Thyroid gland (tissue), 4 donors: ENCODE measurements at regions not wholly inside any gene's neighbourhood (a gene's known extent, or its start where the extent isn't known, plus 50 kb on each side); places are given as distances from the start of the nearest gene placed in this dataset.

ENCODE experiments used
- DNase-seq, 2 donors: peaks; one replicate each; pipeline ENCODE4 v3.0.0-alpha.2; 2019
- H3K27ac ChIP-seq, 3 donors: fragments of 200-600 bp; sonication (generic); 1 replicate in 2 of 3; 2 replicates in 1 of 3; pipeline ENCODE4 v1.5.1; 2016 to 2019; ENCODE audit warnings: mild to moderate bottlenecking in 1 of 3, moderate library complexity in 1 of 3
- H3K27me3 ChIP-seq: fragments of 200-600 bp; sonication (generic); one replicate; pipeline ENCODE4 v1.5.1; 2019
- H3K36me3 ChIP-seq, 2 donors: fragments of 200-600 bp; sonication (generic); one replicate each; pipeline ENCODE4 v1.5.1; 2016 to 2019
- H3K4me1 ChIP-seq, 2 donors: fragments of 200-600 bp; sonication (generic); one replicate each; pipeline ENCODE4 v1.5.1; 2017 to 2019
- H3K4me3 ChIP-seq, 3 donors: fragments of 200-600 bp; sonication (generic); replicated peaks in 1 of 3; 1 replicate in 2 of 3; 2 replicates in 1 of 3; pipeline ENCODE4 v1.5.1; 2016; ENCODE audit warnings: mild to moderate bottlenecking in 1 of 3
- H3K9me3 ChIP-seq: fragments of 200-600 bp; sonication (generic); one replicate; pipeline ENCODE4 v1.5.1; 2017
- POLR2A ChIP-seq, 2 donors: fragments of 450-650 bp; IDR thresholded peaks; one replicate each; pipeline ENCODE4 v1.6.1; 2017; ENCODE audit warnings: antibody characterized with exemption in 2 of 2, mild to moderate bottlenecking in 2 of 2, moderate library complexity in 1 of 2
- WGBS, 2 donors: methylation state at CpG; one replicate each; pipeline ENCODE4 v1.1.5; 2017; 5-methylcytosine and 5-hydroxymethylcytosine counted together
- intact Hi-C: fragments of 100-400 bp; cut with DNase I; formaldehyde crosslinking; loops from one replicate; pipeline ENCODE4 v1.15.1; 2023
- TF ChIP-seq, protein P1 (sequence below), 6 experiments: fragments of 200-600 bp in 3 of 6; fragments of 450-650 bp in 3 of 6; sonication (generic) in 3 of 6; IDR thresholded peaks; one replicate each; pipeline ENCODE4 v1.5.1; 2016 to 2019; ENCODE audit warnings: antibody characterized with exemption in 6 of 6, mild to moderate bottlenecking in 2 of 6, inconsistent platforms in 1 of 6, moderate library complexity in 1 of 6

- Histone ChIP-seq H3K36me3 (no peaks in the 10 kb centered on the region), H3K9me3 (no peaks in the 10 kb centered on the region), H3K4me3 (no peak overlapping the region), H3K4me1 (peaks cover 0 to 3% of the 10 kb centered on the region in 2 donors), H3K27ac (no peak overlapping the region), H3K27me3 (no peaks in the 10 kb centered on the region)
- intact Hi-C loops = no loop called here
- DNase-seq = no peak
- no peak for TF ChIP-seq POLR2A (IDR thresholded peaks at IDR 0.05)
- TF ChIP-seq, protein P1, sequence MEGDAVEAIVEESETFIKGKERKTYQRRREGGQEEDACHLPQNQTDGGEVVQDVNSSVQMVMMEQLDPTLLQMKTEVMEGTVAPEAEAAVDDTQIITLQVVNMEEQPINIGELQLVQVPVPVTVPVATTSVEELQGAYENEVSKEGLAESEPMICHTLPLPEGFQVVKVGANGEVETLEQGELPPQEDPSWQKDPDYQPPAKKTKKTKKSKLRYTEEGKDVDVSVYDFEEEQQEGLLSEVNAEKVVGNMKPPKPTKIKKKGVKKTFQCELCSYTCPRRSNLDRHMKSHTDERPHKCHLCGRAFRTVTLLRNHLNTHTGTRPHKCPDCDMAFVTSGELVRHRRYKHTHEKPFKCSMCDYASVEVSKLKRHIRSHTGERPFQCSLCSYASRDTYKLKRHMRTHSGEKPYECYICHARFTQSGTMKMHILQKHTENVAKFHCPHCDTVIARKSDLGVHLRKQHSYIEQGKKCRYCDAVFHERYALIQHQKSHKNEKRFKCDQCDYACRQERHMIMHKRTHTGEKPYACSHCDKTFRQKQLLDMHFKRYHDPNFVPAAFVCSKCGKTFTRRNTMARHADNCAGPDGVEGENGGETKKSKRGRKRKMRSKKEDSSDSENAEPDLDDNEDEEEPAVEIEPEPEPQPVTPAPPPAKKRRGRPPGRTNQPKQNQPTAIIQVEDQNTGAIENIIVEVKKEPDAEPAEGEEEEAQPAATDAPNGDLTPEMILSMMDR (IDR thresholded peaks at IDR 0.05) = no peak
- whole genome bisulfite sequencing, 2 donors = 71 to 81% methylated on average over 1 of the region's 1 CpG
These were observed 188.8 kb upstream of the ST8SIA4 start for GRCh38 chr5:101091902-101092301.

DNA sequence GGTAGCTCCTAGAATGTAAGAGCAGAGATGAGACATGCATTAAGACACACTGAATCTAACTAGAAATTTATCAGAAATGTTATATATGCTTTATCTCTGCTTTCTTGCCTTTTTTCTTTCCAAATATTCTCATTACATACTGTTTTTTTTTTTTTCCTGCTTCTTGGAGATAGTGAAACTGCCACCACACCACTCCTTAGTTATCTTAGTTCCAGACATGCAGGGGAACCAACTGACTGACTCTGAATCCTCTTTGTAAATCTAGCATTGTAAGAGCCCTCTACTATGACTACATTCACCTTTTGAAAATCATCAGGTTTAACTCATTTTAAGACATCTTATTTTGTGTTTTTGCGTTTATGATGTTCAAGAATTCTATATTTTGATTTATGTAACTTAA, 181.3 kb upstream of the ST8SIA4 start:
- WGBS, 2 donors = 85 to 88% methylated on average over 1 of the region's 1 CpG
- Histone ChIP-seq H3K9me3 (no peaks in the 10 kb centered on the region), H3K36me3 (no peaks in the 10 kb centered on the region), H3K27ac (no peak overlapping the region), H3K27me3 (no peaks in the 10 kb centered on the region), H3K4me1 (no peaks in the 10 kb centered on the region), H3K4me3 (no peak overlapping the region)
- no peak for DNase-seq
- TF ChIP-seq, protein P1 (IDR thresholded peaks at IDR 0.05) = no peak
- TF ChIP-seq POLR2A (IDR thresholded peaks at IDR 0.05) = no peak
- intact Hi-C loops = no loop called here

DNA sequence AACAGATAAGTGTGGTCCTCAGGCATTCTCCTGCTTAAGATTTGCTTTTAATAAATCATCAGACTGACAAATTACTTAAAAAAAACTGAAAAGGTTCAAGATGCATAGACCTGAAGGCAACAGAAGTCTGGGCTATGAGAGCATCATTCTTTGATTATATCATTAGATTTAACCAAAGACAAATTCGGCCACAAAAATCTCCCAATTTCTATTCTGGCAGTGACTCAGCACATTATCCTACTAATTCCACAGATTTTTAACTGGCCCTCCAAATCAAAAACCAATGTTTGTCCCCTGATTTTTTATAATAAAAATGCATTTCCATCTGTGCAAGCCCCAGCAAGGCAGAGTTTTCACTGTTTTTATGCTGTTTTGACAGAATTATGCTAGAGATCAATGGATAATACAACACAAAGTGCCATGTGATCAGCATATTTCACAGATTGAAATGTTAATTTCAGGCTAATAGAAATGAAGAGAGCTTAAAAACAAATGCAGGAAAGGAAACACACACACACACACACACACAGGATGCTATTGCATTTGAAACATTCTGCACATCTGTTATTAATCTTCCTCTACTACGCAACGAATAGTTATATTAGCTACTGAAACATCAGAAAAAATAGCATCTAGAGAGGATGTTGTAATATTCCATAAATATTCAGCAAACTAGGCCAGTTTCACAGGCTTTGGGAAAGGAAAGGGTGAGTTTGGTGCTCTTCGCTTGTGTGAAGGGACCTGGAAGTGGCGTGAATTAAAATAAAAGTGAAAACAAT, 177.6 kb upstream of the ST8SIA4 start:
- no peaks in the 10 kb centered on the region for H3K36me3 ChIP-seq
- DNase-seq = no peak
- H3K4me1 ChIP-seq = no peaks in the 10 kb centered on the region
- intact Hi-C loops = no loop called here
- H3K27ac ChIP-seq = no peak overlapping the region
- H3K9me3 ChIP-seq = no peaks in the 10 kb centered on the region
- 64 to 67% methylated on average over 5 of the region's 5 CpGs for WGBS, 2 donors
- H3K4me3 ChIP-seq = no peak overlapping the region
- no peak for TF ChIP-seq POLR2A (IDR thresholded peaks at IDR 0.05)
- TF ChIP-seq, protein P1 (IDR thresholded peaks at IDR 0.05) = no peak
- H3K27me3 ChIP-seq = no peaks in the 10 kb centered on the region

DNA sequence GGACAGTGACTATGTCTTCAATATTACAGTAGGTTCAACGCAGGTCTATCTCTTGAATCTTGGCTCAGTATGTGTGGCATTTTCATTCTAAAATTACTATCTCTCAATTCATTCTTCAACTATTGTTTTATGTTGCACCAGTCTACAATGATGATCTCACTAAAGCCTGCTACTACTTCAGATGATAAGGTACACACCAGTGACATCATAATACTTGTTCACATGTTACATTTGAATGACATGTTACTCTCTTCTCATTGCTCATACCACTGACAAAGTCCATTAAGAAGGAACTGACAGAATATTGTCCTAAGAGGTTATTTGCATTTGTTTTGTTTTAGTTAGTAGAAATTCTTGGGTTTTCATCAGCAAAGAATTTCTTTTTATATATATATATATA, 165.2 kb upstream of the ST8SIA4 start:
- intact Hi-C loops = no loop called here
- no peaks in the 10 kb centered on the region for H3K27me3 ChIP-seq
- no peak for DNase-seq
- WGBS, 2 donors = 92 to 94% methylated on average over 1 of the region's 1 CpG
- H3K4me3 ChIP-seq = no peak overlapping the region
- no peaks in the 10 kb centered on the region for H3K36me3 ChIP-seq
- H3K4me1 ChIP-seq = no peaks in the 10 kb centered on the region
- no peak overlapping the region for H3K27ac ChIP-seq
- no peaks in the 10 kb centered on the region for H3K9me3 ChIP-seq
- TF ChIP-seq POLR2A (IDR thresholded peaks at IDR 0.05) = no peak
- TF ChIP-seq, protein P1 (IDR thresholded peaks at IDR 0.05) = no peak

GRCh38 chr5:101067429-101067828, 164.3 kb upstream of the ST8SIA4 start:
- no peaks in the 10 kb centered on the region for H3K27me3 ChIP-seq
- no peak overlapping the region for H3K4me3 ChIP-seq
- no peak overlapping the region for H3K27ac ChIP-seq
- no peaks in the 10 kb centered on the region for H3K36me3 ChIP-seq
- intact Hi-C loops = no loop called here
- WGBS, 2 donors = 82 to 88% methylated on average over 4 of the region's 4 CpGs
- no peak for DNase-seq
- TF ChIP-seq, protein P1 (IDR thresholded peaks at IDR 0.05) = no peak
- no peak for TF ChIP-seq POLR2A (IDR thresholded peaks at IDR 0.05)
- H3K9me3 ChIP-seq = no peaks in the 10 kb centered on the region
- no peaks in the 10 kb centered on the region for H3K4me1 ChIP-seq
